Loucy (cell line): ENCODE measurements at regions not wholly inside any gene's neighbourhood (a gene's known extent, or its start where the extent isn't known, plus 50 kb on each side); places are given as distances from the start of the nearest gene placed in this dataset.

Source experiments
- H2AFZ ChIP-seq: fragments of 200-600 bp; sonication (generic); 2 replicates; pipeline ENCODE4 v1.6.0; 2016; ENCODE audit warnings: antibody characterized with exemption, mild to moderate bottlenecking, low read length, moderate library complexity
- H3F3A ChIP-seq: fragments of 200-600 bp; 2 replicates; pipeline ENCODE4 v1.6.0; 2016; ENCODE audit warnings: antibody characterized with exemption, low read depth, mild to moderate bottlenecking
- H3K27me3 ChIP-seq: fragments of 200-600 bp; sonication (generic); 2 replicates; pipeline ENCODE4 v1.6.1; 2014; ENCODE audit warnings: low read length, mild to moderate bottlenecking; ENCODE audit not compliant: insufficient read depth, poor library complexity, severe bottlenecking
- H3K36me3 ChIP-seq: fragments of 200-600 bp; sonication (generic); 2 replicates; pipeline ENCODE4 v1.6.1; 2016; ENCODE audit warnings: low read length; ENCODE audit not compliant: insufficient read depth
- H3K4me1 ChIP-seq: fragments of 200-600 bp; sonication (generic); 2 replicates; pipeline ENCODE4 v1.5.1; 2014; ENCODE audit warnings: low read length, mild to moderate bottlenecking; ENCODE audit not compliant: insufficient read depth, poor library complexity, severe bottlenecking
- H3K4me2 ChIP-seq: fragments of 200-600 bp; sonication (generic); 2 replicates; pipeline ENCODE4 v1.6.0; 2014; ENCODE audit warnings: antibody characterized with exemption, low read length, low read depth, mild to moderate bottlenecking; ENCODE audit not compliant: poor library complexity, severe bottlenecking
- H3K4me3 ChIP-seq: fragments of 200-600 bp; sonication (generic); 2 replicates; pipeline ENCODE4 v1.5.1; 2014; ENCODE audit warnings: low read length, mild to moderate bottlenecking, mixed read lengths; ENCODE audit not compliant: poor library complexity, severe bottlenecking
- H3K79me2 ChIP-seq: fragments of 200-600 bp; sonication (generic); 2 replicates; pipeline ENCODE4 v1.6.1; 2014; ENCODE audit warnings: low read length; ENCODE audit not compliant: insufficient read depth
- H3K9ac ChIP-seq: fragments of 200-600 bp; sonication (generic); 2 replicates; pipeline ENCODE4 v1.6.0; 2014; ENCODE audit warnings: mild to moderate bottlenecking, low read depth, low read length, moderate library complexity; ENCODE audit not compliant: poor library complexity, severe bottlenecking
- H3K9me2 ChIP-seq: fragments of 200-600 bp; sonication (generic); replicated peaks from 2 replicates; pipeline ENCODE4 v1.6.1; 2016; ENCODE audit warnings: low read depth, low read length, mixed read lengths
- H3K9me3 ChIP-seq: fragments of 200-600 bp; sonication (generic); 2 replicates; pipeline ENCODE4 v1.6.1; 2014; ENCODE audit warnings: mild to moderate bottlenecking, antibody characterized with exemption, low read length, low read depth; ENCODE audit not compliant: insufficient read depth
- H4K20me1 ChIP-seq: fragments of 200-600 bp; sonication (generic); 2 replicates; pipeline ENCODE4 v1.6.0; 2014; ENCODE audit warnings: antibody characterized with exemption, low read length, mild to moderate bottlenecking; ENCODE audit not compliant: insufficient read depth, poor library complexity, severe bottlenecking
- EZH2phosphoT487 ChIP-seq: fragments of 200-600 bp; IDR thresholded peaks from 2 replicates; pipeline ENCODE4 v1.6.1; 2018; ENCODE audit warnings: antibody characterized with exemption, mild to moderate bottlenecking, moderate library complexity, borderline replicate concordance
- TF ChIP-seq, protein P1 (sequence below): fragments of 200-600 bp; sonication (generic); conservative IDR thresholded peaks from 2 replicates; pipeline ENCODE4 v1.5.1; 2014; ENCODE audit warnings: mild to moderate bottlenecking, antibody characterized with exemption, low read length

DNA sequence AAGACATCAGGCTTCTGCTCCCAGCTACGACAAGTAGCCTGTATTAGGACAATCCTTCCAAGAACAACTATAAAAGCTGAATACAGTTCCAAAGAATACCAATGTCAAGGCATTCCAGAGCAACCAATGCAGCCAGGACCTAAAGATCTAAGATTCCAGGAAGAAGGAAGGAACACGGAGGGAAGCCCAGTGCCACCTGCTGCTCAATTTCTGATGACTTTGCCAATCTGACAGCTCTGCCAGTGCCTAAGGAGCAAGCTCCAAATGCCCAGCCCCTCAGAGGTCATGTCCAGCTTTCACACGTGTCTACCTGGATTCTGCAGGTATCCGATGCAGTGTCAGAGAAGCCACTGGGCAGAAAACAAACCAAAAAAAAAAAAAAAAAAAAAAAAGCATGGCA, 164.4 kb downstream of the IRS2 start:
- no peaks in the 10 kb centered on the region for H3K9me2 ChIP-seq
- no peak overlapping the region for H2AFZ ChIP-seq
- H3K4me3 ChIP-seq, result no peak overlapping the region
- TF ChIP-seq, protein P1, sequence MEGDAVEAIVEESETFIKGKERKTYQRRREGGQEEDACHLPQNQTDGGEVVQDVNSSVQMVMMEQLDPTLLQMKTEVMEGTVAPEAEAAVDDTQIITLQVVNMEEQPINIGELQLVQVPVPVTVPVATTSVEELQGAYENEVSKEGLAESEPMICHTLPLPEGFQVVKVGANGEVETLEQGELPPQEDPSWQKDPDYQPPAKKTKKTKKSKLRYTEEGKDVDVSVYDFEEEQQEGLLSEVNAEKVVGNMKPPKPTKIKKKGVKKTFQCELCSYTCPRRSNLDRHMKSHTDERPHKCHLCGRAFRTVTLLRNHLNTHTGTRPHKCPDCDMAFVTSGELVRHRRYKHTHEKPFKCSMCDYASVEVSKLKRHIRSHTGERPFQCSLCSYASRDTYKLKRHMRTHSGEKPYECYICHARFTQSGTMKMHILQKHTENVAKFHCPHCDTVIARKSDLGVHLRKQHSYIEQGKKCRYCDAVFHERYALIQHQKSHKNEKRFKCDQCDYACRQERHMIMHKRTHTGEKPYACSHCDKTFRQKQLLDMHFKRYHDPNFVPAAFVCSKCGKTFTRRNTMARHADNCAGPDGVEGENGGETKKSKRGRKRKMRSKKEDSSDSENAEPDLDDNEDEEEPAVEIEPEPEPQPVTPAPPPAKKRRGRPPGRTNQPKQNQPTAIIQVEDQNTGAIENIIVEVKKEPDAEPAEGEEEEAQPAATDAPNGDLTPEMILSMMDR, result no peak
- no peak for TF ChIP-seq EZH2phosphoT487
- H3K36me3 ChIP-seq, result no peaks in the 10 kb centered on the region
- H3K9me3 ChIP-seq, result no peaks in the 10 kb centered on the region
- H3K4me1 ChIP-seq, result no peaks in the 10 kb centered on the region
- no peaks in the 10 kb centered on the region for H4K20me1 ChIP-seq
- no peak overlapping the region for H3K4me2 ChIP-seq
- H3K9ac ChIP-seq, result no peak overlapping the region
- H3K27me3 ChIP-seq, result no peaks in the 10 kb centered on the region
- H3K79me2 ChIP-seq, result no peaks in the 10 kb centered on the region
- H3F3A ChIP-seq, result no peaks in the 10 kb centered on the region

DNA sequence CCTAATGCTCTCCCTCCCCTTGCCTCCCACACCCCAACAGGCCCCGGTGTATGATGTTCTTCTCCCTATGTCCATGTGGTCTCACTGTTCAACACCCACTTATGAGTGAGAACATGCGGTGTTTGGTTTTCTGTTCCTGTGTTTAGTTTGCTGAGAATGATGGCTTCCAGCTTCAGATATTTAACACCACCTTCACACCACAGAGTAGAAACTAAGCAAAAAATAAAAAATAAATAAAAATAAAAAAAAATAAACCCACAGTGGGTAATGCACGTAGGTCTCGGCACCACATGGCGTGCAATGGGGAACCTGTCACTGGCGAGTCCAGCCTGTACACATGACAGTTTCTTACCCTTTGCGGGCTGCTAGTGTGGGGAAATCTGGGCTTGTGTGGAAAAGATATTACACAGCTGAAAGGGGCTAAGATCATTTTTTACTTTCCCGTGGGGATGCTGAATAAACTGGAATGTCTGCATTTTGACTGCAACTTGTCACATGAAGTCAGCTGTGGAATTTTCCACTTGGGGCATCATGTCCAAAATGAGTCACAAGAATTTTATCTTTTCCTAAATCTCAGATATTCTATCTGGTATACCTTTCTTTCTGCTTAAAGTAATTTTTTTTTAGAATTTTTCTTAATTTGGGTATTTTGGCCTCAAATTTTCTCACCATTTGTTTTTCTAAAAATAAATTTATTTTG, 170.5 kb downstream of the IRS2 start:
- Histone ChIP-seq H3K4me2 (no peak overlapping the region), H3K27me3 (no peaks in the 10 kb centered on the region), H4K20me1 (no peaks in the 10 kb centered on the region), H3K36me3 (no peaks in the 10 kb centered on the region), H3K4me3 (no peak overlapping the region), H3K79me2 (no peaks in the 10 kb centered on the region), H3F3A (no peaks in the 10 kb centered on the region), H3K4me1 (no peaks in the 10 kb centered on the region), H3K9me2 (no peaks in the 10 kb centered on the region), H2AFZ (no peak overlapping the region), H3K9me3 (no peaks in the 10 kb centered on the region), H3K9ac (no peak overlapping the region)
- TF ChIP-seq, protein P1, result no peak
- no peak for TF ChIP-seq EZH2phosphoT487

DNA sequence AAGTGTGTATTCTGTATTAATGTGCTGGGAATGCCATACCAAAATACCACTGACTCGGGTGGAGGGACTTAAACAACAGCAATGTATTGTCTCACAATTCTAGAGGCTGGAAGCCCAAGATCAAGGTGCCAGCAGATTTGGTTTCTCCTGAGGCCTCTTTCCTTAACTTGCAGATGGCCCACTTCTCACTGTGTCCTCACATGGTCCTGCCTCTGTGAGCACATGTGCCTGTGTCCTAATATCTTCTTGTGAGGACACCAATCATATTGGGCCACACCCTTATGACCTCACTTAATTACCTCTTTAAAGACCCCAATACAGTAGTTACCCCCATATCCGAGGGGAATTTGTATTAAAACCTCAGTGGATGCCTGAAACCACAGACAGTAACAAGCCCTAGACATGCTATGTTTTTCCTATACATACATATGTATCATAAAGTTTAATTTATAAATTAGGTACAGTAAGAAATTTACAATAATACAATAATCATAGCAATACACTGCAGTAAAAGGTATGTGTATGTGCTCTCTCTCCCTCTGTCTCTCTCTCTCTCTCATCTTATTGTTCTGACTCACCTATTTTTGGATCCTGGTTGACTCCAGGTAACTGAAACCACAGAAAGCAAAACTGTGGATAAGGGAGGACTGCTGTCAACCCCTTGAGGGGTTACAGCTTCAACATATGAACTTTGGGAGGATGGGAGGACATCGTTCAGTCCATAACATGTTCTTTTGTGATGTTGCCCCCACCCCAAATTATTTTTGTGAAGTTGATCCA, 174.3 kb downstream of the IRS2 start:
- no peak for TF ChIP-seq EZH2phosphoT487
- TF ChIP-seq, protein P1, result no peak
- no peaks in the 10 kb centered on the region for H3K27me3 ChIP-seq
- no peak overlapping the region for H2AFZ ChIP-seq
- no peaks in the 10 kb centered on the region for H3F3A ChIP-seq
- H3K4me1 ChIP-seq, result no peaks in the 10 kb centered on the region
- no peaks in the 10 kb centered on the region for H4K20me1 ChIP-seq
- no peaks in the 10 kb centered on the region for H3K79me2 ChIP-seq
- H3K36me3 ChIP-seq, result no peaks in the 10 kb centered on the region
- H3K9ac ChIP-seq, result no peak overlapping the region
- H3K9me3 ChIP-seq, result no peaks in the 10 kb centered on the region
- no peak overlapping the region for H3K4me3 ChIP-seq
- no peak overlapping the region for H3K4me2 ChIP-seq
- H3K9me2 ChIP-seq, result no peaks in the 10 kb centered on the region
